Neural crest cell (in vitro differentiated cells): ENCODE measurements at regions not wholly inside any gene's neighbourhood (a gene's known extent, or its start where the extent isn't known, plus 50 kb on each side); places are given as distances from the start of the nearest gene placed in this dataset.

Experiments used
- DNase-seq: peaks from one replicate; pipeline ENCODE4 v3.0.0; 2021; ENCODE audit warnings: low read depth, mixed read lengths, low spot score
- H3K27ac Mint-ChIP-seq: one replicate; pipeline ENCODE4 v1.8.0; 2021; ENCODE audit warnings: mild to moderate bottlenecking, mixed read lengths; ENCODE audit not compliant: unreplicated experiment
- H3K27me3 Mint-ChIP-seq: 2 replicates; pipeline ENCODE4 v1.8.0; 2021; ENCODE audit warnings: low read depth, mild to moderate bottlenecking, mixed read lengths
- H3K36me3 Mint-ChIP-seq: 2 replicates; pipeline ENCODE4 v1.8.0; 2021; ENCODE audit warnings: low read depth, mild to moderate bottlenecking, mixed read lengths
- H3K4me1 Mint-ChIP-seq: 2 replicates; pipeline ENCODE4 v1.8.0; 2021; ENCODE audit warnings: mixed read lengths
- H3K4me3 Mint-ChIP-seq: one replicate; pipeline ENCODE4 v1.8.0; 2021; ENCODE audit warnings: mild to moderate bottlenecking, mixed read lengths
- H3K9me3 Mint-ChIP-seq: 2 replicates; pipeline ENCODE4 v1.8.0; 2021; ENCODE audit warnings: mixed read lengths
- TF ChIP-seq, protein P1 (sequence below): fragments of 200-600 bp; sonication (generic); conservative IDR thresholded peaks from 2 replicates; pipeline ENCODE4 v1.5.0; 2021; ENCODE audit warnings: antibody characterized with exemption, mild to moderate bottlenecking

GRCh38 chr11:134685793-134686380 is 273.8 kb upstream of the B3GAT1 start:
- no peaks in the 10 kb centered on the region for H3K4me1 Mint-ChIP-seq
- H3K27ac Mint-ChIP-seq, result no peak overlapping the region
- H3K4me3 Mint-ChIP-seq, result no peak overlapping the region
- peaks cover 6% of the 10 kb centered on the region for H3K27me3 Mint-ChIP-seq
- TF ChIP-seq, protein P1, sequence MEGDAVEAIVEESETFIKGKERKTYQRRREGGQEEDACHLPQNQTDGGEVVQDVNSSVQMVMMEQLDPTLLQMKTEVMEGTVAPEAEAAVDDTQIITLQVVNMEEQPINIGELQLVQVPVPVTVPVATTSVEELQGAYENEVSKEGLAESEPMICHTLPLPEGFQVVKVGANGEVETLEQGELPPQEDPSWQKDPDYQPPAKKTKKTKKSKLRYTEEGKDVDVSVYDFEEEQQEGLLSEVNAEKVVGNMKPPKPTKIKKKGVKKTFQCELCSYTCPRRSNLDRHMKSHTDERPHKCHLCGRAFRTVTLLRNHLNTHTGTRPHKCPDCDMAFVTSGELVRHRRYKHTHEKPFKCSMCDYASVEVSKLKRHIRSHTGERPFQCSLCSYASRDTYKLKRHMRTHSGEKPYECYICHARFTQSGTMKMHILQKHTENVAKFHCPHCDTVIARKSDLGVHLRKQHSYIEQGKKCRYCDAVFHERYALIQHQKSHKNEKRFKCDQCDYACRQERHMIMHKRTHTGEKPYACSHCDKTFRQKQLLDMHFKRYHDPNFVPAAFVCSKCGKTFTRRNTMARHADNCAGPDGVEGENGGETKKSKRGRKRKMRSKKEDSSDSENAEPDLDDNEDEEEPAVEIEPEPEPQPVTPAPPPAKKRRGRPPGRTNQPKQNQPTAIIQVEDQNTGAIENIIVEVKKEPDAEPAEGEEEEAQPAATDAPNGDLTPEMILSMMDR, result no peak
- H3K9me3 Mint-ChIP-seq, result no peaks in the 10 kb centered on the region
- DNase-seq, result no peak
- no peaks in the 10 kb centered on the region for H3K36me3 Mint-ChIP-seq

DNA sequence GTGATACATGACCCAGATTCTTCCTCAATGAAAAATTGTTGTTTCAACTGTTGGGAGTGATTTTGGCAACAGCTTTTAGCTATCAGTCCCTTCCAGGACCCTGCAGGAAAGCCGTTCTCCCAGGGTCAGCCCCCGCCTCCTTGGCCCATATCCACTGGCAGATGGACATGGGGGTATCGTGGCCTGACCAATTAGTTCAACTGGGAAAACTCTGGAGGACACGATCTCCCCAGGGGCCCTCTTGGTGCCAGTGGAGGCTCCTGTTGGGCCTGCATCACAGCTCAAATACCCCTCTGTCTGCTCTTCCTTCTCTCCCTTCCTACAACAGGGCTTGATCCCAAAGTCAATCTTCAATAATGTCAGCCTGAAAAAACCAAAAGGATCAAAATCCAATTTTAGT is 272.5 kb upstream of the B3GAT1 start:
- H3K4me3 Mint-ChIP-seq, result no peak overlapping the region
- DNase-seq, result no peak
- no peak overlapping the region for H3K27ac Mint-ChIP-seq
- no peaks in the 10 kb centered on the region for H3K36me3 Mint-ChIP-seq
- TF ChIP-seq, protein P1, result no peak
- no peaks in the 10 kb centered on the region for H3K4me1 Mint-ChIP-seq
- peaks cover 6% of the 10 kb centered on the region for H3K27me3 Mint-ChIP-seq
- H3K9me3 Mint-ChIP-seq, result no peaks in the 10 kb centered on the region

- H3K9me3 Mint-ChIP-seq, result no peaks in the 10 kb centered on the region
- TF ChIP-seq, protein P1, result no peak
Observed at GRCh38 chr11:134683860-134684259, 271.8 kb upstream of the B3GAT1 start.

GRCh38 chr11:134682577-134682976 is 270.5 kb upstream of the B3GAT1 start:
- no peaks in the 10 kb centered on the region for H3K9me3 Mint-ChIP-seq
- TF ChIP-seq, protein P1, result no peak
- no peaks in the 10 kb centered on the region for H3K36me3 Mint-ChIP-seq
- H3K4me3 Mint-ChIP-seq, result no peak overlapping the region
- H3K4me1 Mint-ChIP-seq, result no peaks in the 10 kb centered on the region
- no peak for DNase-seq
- no peak overlapping the region for H3K27ac Mint-ChIP-seq
- H3K27me3 Mint-ChIP-seq, result peaks cover 3% of the 10 kb centered on the region

More at GRCh38 chr11:134683860-134684259, 271.8 kb upstream of the B3GAT1 start:
- Mint-ChIP-seq H3K27me3 (peaks cover 3% of the 10 kb centered on the region), H3K36me3 (no peaks in the 10 kb centered on the region), H3K4me3 (no peak overlapping the region), H3K4me1 (no peaks in the 10 kb centered on the region), H3K27ac (no peak overlapping the region)
- DNase-seq, result no peak

DNA sequence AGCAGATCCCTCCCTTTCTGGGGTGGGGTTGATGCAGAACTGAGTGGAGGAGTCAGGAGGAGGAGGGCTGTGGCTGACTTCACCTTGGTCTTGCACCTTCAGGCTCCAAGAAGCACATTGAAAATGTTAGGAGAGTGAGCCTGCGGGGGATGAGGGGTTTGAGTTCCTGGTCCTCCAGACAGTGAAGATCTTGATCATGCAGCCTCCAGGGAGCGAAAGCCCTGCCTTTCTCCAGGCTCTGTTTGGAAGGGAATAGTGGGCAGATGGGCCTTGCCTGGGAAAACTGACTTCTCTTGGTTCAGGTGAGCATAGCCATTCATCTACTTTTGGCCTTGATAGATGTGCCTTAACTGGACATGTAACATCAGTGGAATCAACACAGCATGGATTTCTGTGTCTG is 267.6 kb upstream of the B3GAT1 start:
- DNase-seq, result no peak
- Mint-ChIP-seq H3K4me1 (no peaks in the 10 kb centered on the region), H3K27me3 (peaks cover 3% of the 10 kb centered on the region), H3K36me3 (no peaks in the 10 kb centered on the region), H3K9me3 (no peaks in the 10 kb centered on the region), H3K4me3 (no peak overlapping the region), H3K27ac (no peak overlapping the region)
- TF ChIP-seq, protein P1, result no peak
